HPDE6-E6E7 (cell line): ENCODE measurements at regions not wholly inside any gene's neighbourhood (a gene's known extent, or its start where the extent isn't known, plus 50 kb on each side); places are given as distances from the start of the nearest gene placed in this dataset.
"Not testable (repeated sequence)": the region's sequence is repeated elsewhere in the genome, so short reads cannot be mapped to it uniquely, and the experiment has no call there.

ENCODE experiments used
- DNase-seq: peaks from one replicate; pipeline ENCODE4 v3.0.0; 2011; ENCODE audit warnings: missing footprints; ENCODE audit errors: extremely low spot score

GRCh38 chr6:62889240-62889639 lies 322.0 kb upstream of the FKBP1C start:
- no peak for DNase-seq

GRCh38 chr6:62891065-62891647 lies 320.1 kb upstream of the FKBP1C start:
- no peak for DNase-seq

GRCh38 chr6:62894114-62894513 lies 317.2 kb upstream of the FKBP1C start:
- no peak for DNase-seq

GRCh38 chr6:62903266-62903665 lies 308.0 kb upstream of the FKBP1C start:
- no peak for DNase-seq

GRCh38 chr6:62904687-62905086 lies 306.6 kb upstream of the FKBP1C start:
- no peak for DNase-seq

- DNase-seq: no peak
Observed at GRCh38 chr6:62914530-62914929, 296.7 kb upstream of the FKBP1C start.

- DNase-seq: no peak
Observed at GRCh38 chr6:62923728-62924127, 287.5 kb upstream of the FKBP1C start.

GRCh38 chr6:62940848-62941247 lies 270.4 kb upstream of the FKBP1C start:
- DNase-seq: no peak

- no peak for DNase-seq
Observed at GRCh38 chr6:62942000-62942399, 269.3 kb upstream of the FKBP1C start.

- no peak for DNase-seq
Observed at GRCh38 chr6:62968834-62969233, 242.4 kb upstream of the FKBP1C start.

- DNase-seq: no peak
Observed at GRCh38 chr6:62971976-62972658, 239.2 kb upstream of the FKBP1C start.

- DNase-seq: no peak
Observed at GRCh38 chr6:62974452-62974851, 236.8 kb upstream of the FKBP1C start.

GRCh38 chr6:62976566-62976965 lies 234.7 kb upstream of the FKBP1C start:
- DNase-seq: no peak

GRCh38 chr6:62978920-62979319 lies 232.3 kb upstream of the FKBP1C start:
- DNase-seq: no peak

GRCh38 chr6:62980093-62980492 lies 231.2 kb upstream of the FKBP1C start:
- DNase-seq: no peak

GRCh38 chr6:62980724-62981123 lies 230.5 kb upstream of the FKBP1C start:
- DNase-seq: no peak

- no peak for DNase-seq
Observed at GRCh38 chr6:62982951-62983350, 228.3 kb upstream of the FKBP1C start.

- DNase-seq: not testable (repeated sequence)
Observed at GRCh38 chr6:62991696-62992095, 219.6 kb upstream of the FKBP1C start.

GRCh38 chr6:62993951-62994350 lies 217.3 kb upstream of the FKBP1C start:
- no peak for DNase-seq

GRCh38 chr6:62998022-62998421 lies 213.2 kb upstream of the FKBP1C start:
- DNase-seq: no peak

- not testable (repeated sequence) for DNase-seq
Observed at GRCh38 chr6:62999242-62999641, 212.0 kb upstream of the FKBP1C start.

- peak; percentile 1 for DNase-seq
Observed at GRCh38 chr6:62999796-63000195, 211.5 kb upstream of the FKBP1C start.

GRCh38 chr6:63006018-63006417 lies 205.3 kb upstream of the FKBP1C start:
- DNase-seq: not testable (repeated sequence)

GRCh38 chr6:63010962-63011361 lies 200.3 kb upstream of the FKBP1C start:
- DNase-seq: not testable (repeated sequence)
